SU-DHL-6 (cell line): ENCODE measurements at regions not wholly inside any gene's neighbourhood (a gene's known extent, or its start where the extent isn't known, plus 50 kb on each side); places are given as distances from the start of the nearest gene placed in this dataset.

Source experiments
- H2AFZ ChIP-seq: fragments of 200-600 bp; sonication (generic); 2 replicates; pipeline ENCODE4 v1.6.1; 2014; ENCODE audit warnings: low read depth, mild to moderate bottlenecking, moderate library complexity, mixed read lengths, antibody characterized with exemption, low read length; ENCODE audit not compliant: severe bottlenecking
- H3F3A ChIP-seq: fragments of 200-600 bp; shearing (Covaris generic); 2 replicates; pipeline ENCODE4 v1.6.0; 2016; ENCODE audit warnings: antibody characterized with exemption, mild to moderate bottlenecking; ENCODE audit not compliant: insufficient read depth
- H3K27ac ChIP-seq: fragments of 200-600 bp; sonication (generic); 2 replicates; pipeline ENCODE4 v1.5.1; 2016; ENCODE audit warnings: low read depth, mild to moderate bottlenecking, low read length, moderate library complexity, mixed read lengths
- H3K27me3 ChIP-seq: fragments of 200-600 bp; sonication (generic), shearing (Covaris generic); 2 replicates; pipeline ENCODE4 v1.6.0; 2014; ENCODE audit warnings: mild to moderate bottlenecking, low read length
- H3K36me3 ChIP-seq: fragments of 200-600 bp; sonication (generic); 2 replicates; pipeline ENCODE4 v1.6.1; 2014; ENCODE audit warnings: mild to moderate bottlenecking, low read length, mixed read lengths
- H3K4me2 ChIP-seq: fragments of 300-600, 200-600 bp; shearing (Covaris generic), sonication (generic); 2 replicates; pipeline ENCODE4 v1.6.0; 2014; ENCODE audit warnings: low read length, low read depth, mild to moderate bottlenecking; ENCODE audit not compliant: poor library complexity, severe bottlenecking
- H3K4me3 ChIP-seq: fragments of 200-600 bp; sonication (generic); 2 replicates; pipeline ENCODE4 v1.5.1; 2014; ENCODE audit warnings: antibody characterized with exemption, low read length, mild to moderate bottlenecking, mixed read lengths; ENCODE audit not compliant: insufficient read depth, poor library complexity, severe bottlenecking
- H3K79me2 ChIP-seq: fragments of 200-600 bp; sonication (generic); 2 replicates; pipeline ENCODE4 v1.6.1; 2014; ENCODE audit warnings: mild to moderate bottlenecking, low read length, moderate library complexity; ENCODE audit not compliant: insufficient read depth
- H3K9ac ChIP-seq: fragments of 200-600 bp; sonication (generic); 2 replicates; pipeline ENCODE4 v1.7.0; 2014; ENCODE audit warnings: mild to moderate bottlenecking, low read length
- H3K9me2 ChIP-seq: fragments of 200-600 bp; sonication (generic); replicated peaks from 2 replicates; pipeline ENCODE4 v1.6.1; 2014; ENCODE audit warnings: low read length; ENCODE audit not compliant: insufficient read depth
- H3K9me3 ChIP-seq: fragments of 200-600 bp; sonication (generic); 2 replicates; pipeline ENCODE4 v1.6.1; 2014; ENCODE audit warnings: low read length, mixed read lengths; ENCODE audit not compliant: insufficient read depth
- H4K20me1 ChIP-seq: fragments of 200-600 bp; sonication (generic); 2 replicates; pipeline ENCODE4 v1.6.1; 2014; ENCODE audit warnings: low read depth, mild to moderate bottlenecking, antibody characterized with exemption, low read length, moderate library complexity, mixed read lengths
- EZH2phosphoT487 ChIP-seq: fragments of 200-600 bp; sonication (generic), shearing (Covaris generic); conservative IDR thresholded peaks from 2 replicates; pipeline ENCODE4 v1.6.1; 2018; ENCODE audit warnings: mild to moderate bottlenecking, antibody characterized with exemption, low read length, moderate library complexity, mixed read lengths
- TF ChIP-seq, protein P1 (sequence below): fragments of 200-600 bp; sonication (generic); IDR thresholded peaks from one replicate; pipeline ENCODE4 v1.5.1; 2017; ENCODE audit warnings: antibody characterized with exemption, mild to moderate bottlenecking, low read length, moderate library complexity; ENCODE audit not compliant: insufficient read depth, poor library complexity, severe bottlenecking

DNA sequence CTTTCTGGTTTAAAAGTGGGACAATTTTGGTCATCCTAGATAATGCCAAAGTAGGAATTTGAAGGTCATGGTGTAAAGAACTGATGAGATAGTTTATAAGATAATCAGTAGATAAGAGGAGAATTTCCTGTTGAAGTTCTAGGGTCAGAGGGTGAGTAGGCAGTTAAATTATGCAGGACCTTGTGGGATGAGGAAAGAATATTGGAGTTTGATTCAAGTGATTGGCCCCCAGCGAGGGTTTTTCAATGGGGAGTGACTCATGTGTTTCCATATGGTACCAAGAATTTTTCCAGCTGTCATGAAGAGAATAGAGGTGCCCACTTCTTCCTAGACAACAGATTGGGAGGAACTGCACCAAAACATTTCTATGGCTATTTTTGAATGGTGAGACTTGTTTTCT, 940.2 kb upstream of the ZEB2 start:
- TF ChIP-seq, protein P1, sequence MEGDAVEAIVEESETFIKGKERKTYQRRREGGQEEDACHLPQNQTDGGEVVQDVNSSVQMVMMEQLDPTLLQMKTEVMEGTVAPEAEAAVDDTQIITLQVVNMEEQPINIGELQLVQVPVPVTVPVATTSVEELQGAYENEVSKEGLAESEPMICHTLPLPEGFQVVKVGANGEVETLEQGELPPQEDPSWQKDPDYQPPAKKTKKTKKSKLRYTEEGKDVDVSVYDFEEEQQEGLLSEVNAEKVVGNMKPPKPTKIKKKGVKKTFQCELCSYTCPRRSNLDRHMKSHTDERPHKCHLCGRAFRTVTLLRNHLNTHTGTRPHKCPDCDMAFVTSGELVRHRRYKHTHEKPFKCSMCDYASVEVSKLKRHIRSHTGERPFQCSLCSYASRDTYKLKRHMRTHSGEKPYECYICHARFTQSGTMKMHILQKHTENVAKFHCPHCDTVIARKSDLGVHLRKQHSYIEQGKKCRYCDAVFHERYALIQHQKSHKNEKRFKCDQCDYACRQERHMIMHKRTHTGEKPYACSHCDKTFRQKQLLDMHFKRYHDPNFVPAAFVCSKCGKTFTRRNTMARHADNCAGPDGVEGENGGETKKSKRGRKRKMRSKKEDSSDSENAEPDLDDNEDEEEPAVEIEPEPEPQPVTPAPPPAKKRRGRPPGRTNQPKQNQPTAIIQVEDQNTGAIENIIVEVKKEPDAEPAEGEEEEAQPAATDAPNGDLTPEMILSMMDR, result no peak
- TF ChIP-seq EZH2phosphoT487, result no peak
- no peaks in the 10 kb centered on the region for H3K27me3 ChIP-seq

DNA sequence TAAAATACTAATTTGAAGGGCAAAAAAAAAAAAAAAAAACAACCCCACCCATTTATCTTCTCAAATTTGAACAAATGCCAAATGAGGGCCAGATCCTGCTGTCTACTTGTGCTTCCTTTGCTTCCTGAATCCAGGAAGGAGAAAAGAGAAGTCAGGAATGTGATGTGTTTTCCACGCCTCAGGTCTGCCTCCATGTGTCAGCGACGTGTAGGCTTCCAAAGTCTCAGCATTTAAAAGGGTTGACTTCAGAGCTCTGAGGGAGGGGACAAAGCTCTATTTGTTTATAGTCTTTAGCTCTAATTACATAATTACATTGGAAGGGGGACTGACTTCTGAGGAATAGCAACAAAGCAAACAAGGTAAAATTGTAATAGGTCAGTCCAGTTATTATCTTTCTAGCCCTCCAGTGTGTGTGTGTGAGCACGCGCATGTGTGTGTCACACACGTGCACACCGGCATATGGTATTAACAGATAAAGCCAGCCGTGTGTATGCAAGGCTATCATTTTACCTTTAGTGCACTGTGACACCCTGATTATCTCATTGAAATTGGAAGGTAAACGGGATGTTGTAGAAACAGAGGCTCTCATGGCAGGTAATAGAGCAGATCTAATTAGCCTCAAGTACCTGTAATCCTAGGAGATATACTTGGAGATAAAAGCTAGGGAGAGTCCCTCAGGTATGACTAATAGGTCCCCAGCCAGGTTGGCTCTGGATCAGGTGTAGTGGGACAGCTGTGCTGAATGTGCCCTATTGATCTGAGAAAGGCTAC, 911.4 kb upstream of the ZEB2 start:
- Histone ChIP-seq H3K9ac (no peak overlapping the region), H3K79me2 (no peaks in the 10 kb centered on the region), H3K9me3 (no peaks in the 10 kb centered on the region), H3F3A (no peaks in the 10 kb centered on the region), H2AFZ (no peak overlapping the region), H3K9me2 (no peaks in the 10 kb centered on the region), H3K27me3 (no peaks in the 10 kb centered on the region), H3K27ac (no peak overlapping the region), H4K20me1 (no peaks in the 10 kb centered on the region), H3K4me2 (no peak overlapping the region), H3K4me3 (no peak overlapping the region), H3K36me3 (no peaks in the 10 kb centered on the region)
- no peak for TF ChIP-seq EZH2phosphoT487
- TF ChIP-seq, protein P1, result no peak

More for the DNA sequence above, 940.2 kb upstream of the ZEB2 start:
- Histone ChIP-seq H3F3A (no peaks in the 10 kb centered on the region), H3K79me2 (no peaks in the 10 kb centered on the region), H3K4me2 (no peak overlapping the region), H3K9ac (no peak overlapping the region), H3K27ac (no peak overlapping the region), H3K4me3 (no peak overlapping the region), H2AFZ (no peak overlapping the region), H4K20me1 (no peaks in the 10 kb centered on the region), H3K9me2 (no peaks in the 10 kb centered on the region), H3K36me3 (no peaks in the 10 kb centered on the region), H3K9me3 (no peaks in the 10 kb centered on the region)

DNA sequence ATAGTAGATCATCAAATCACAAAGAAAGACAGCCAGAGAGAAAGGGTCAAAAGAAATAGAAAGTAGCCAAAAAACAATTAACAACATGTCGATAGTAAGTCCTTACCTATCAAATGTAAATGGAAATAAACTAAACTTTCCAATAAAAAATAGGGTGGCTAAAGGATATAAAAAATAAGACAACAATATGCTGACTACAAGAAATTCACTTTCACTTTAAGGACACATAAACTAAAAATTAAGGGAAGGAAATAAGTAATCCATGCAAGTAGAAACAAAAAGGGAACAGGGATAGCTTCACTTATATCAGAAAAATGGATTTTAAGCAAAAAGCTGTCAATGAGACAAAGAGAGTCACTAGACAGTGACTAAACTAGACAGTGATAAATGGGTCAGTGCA, 903.9 kb upstream of the ZEB2 start:
- Histone ChIP-seq H3K79me2 (no peaks in the 10 kb centered on the region), H3K27me3 (no peaks in the 10 kb centered on the region), H3K4me2 (no peak overlapping the region), H3K9me3 (no peaks in the 10 kb centered on the region), H3F3A (no peaks in the 10 kb centered on the region), H3K27ac (no peak overlapping the region), H2AFZ (no peak overlapping the region), H4K20me1 (no peaks in the 10 kb centered on the region), H3K36me3 (no peaks in the 10 kb centered on the region), H3K9ac (no peak overlapping the region), H3K4me3 (no peak overlapping the region), H3K9me2 (no peaks in the 10 kb centered on the region)
- no peak for TF ChIP-seq EZH2phosphoT487
- TF ChIP-seq, protein P1, result no peak
